ENCODE measurements at regions not wholly inside any gene's neighbourhood (a gene's known extent, or its start where the extent isn't known, plus 50 kb on each side); places are given as distances from the start of the nearest gene placed in this dataset.

DNA sequence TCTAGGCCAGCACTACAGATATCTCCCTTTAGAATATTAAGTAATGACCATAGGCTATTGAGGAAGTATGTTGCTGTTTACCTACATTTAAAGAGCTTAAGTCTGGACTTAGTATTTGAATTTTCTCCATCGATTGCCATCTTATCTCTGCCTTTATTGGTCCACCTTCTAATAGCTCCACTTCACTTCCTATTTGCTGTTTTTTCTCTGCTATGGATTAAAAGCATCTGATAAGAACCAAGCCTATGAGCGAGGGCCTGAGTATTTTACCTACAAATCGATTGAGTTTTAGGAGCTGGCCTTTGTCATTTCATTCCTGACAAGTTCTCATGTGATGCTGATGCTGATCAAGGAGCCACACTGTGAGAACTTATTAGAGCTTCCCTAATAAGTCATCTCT is 52.6 kb upstream of the AKAP13 start:
- no peak overlapping the region for H3K27ac ChIP-seq
- TF ChIP-seq, protein P1, sequence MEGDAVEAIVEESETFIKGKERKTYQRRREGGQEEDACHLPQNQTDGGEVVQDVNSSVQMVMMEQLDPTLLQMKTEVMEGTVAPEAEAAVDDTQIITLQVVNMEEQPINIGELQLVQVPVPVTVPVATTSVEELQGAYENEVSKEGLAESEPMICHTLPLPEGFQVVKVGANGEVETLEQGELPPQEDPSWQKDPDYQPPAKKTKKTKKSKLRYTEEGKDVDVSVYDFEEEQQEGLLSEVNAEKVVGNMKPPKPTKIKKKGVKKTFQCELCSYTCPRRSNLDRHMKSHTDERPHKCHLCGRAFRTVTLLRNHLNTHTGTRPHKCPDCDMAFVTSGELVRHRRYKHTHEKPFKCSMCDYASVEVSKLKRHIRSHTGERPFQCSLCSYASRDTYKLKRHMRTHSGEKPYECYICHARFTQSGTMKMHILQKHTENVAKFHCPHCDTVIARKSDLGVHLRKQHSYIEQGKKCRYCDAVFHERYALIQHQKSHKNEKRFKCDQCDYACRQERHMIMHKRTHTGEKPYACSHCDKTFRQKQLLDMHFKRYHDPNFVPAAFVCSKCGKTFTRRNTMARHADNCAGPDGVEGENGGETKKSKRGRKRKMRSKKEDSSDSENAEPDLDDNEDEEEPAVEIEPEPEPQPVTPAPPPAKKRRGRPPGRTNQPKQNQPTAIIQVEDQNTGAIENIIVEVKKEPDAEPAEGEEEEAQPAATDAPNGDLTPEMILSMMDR (IDR thresholded peaks at IDR 0.05) = no peak
- H3K27me3 ChIP-seq = no peaks in the 10 kb centered on the region
- H3K36me3 ChIP-seq = no peaks in the 10 kb centered on the region
- no peak overlapping the region for H3K4me3 ChIP-seq (ENCODE audit: low read depth in 1 of 2, low read length in 1 of 2)
- H3K4me1 ChIP-seq (ENCODE audit: control insufficient read depth in 1 of 2, insufficient read depth in 1 of 2, low read depth in 1 of 2, low read length in 1 of 2) = peaks cover 9 to 14% of the 10 kb centered on the region in 2 experiments
- H3K9me3 ChIP-seq = no peaks in the 10 kb centered on the region

DNA sequence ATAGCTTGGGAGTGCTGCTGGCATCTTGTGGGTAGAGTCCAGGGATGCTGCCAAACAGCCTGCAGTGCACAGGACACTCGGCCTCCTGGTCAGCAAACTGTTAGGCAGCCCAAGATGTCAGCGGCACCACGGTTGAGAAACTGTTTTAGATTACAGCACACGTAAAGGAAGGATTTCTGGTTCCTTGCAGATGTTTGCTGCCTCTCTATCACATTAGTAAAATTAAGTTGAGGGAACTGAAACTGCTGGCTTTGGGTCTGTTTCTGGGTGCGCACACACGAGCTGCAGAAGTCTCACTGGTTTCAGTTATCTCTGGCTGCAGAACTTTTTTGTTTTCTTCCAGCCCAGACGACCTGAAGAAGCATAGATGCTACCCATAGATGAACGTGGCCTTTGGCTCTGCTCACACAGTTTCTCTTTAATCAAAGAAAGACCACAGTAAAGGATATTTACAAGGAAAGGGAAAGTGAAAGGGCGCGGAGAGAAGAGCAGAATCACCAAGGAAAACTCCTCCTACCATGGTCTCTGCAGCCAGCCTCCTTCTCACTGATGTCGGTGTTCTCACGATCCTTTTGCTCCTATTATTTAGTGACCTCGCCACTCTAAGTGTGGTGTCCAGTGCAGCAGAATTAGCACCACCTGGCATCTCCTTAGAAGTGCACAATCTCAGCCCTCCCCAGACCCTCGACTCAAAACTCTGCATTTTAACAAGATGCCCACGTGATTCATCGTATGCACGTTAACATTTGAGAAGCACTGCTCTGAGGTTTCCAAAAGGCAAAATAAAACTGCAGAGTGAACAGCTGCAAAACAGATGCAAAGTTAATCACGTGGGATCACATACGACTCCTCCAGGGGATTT is 50.6 kb upstream of the AKAP13 start:
- no peak overlapping the region for H3K27ac ChIP-seq
- no peaks in the 10 kb centered on the region for H3K27me3 ChIP-seq
- peaks cover 9 to 14% of the 10 kb centered on the region in 2 experiments for H3K4me1 ChIP-seq (ENCODE audit: control insufficient read depth in 1 of 2, insufficient read depth in 1 of 2, low read depth in 1 of 2, low read length in 1 of 2)
- peak overlapping the region; percentile 23 to 35 for H3K4me3 ChIP-seq (ENCODE audit: low read depth in 1 of 2, low read length in 1 of 2)
- TF ChIP-seq, protein P1 (IDR thresholded peaks at IDR 0.05) = no peak
- no peaks in the 10 kb centered on the region for H3K9me3 ChIP-seq
- no peaks in the 10 kb centered on the region for H3K36me3 ChIP-seq

All from neutrophil (primary cell).